ENCODE measurements at regions not wholly inside any gene's neighbourhood (a gene's known extent, or its start where the extent isn't known, plus 50 kb on each side); places are given as distances from the start of the nearest gene placed in this dataset.

DNA sequence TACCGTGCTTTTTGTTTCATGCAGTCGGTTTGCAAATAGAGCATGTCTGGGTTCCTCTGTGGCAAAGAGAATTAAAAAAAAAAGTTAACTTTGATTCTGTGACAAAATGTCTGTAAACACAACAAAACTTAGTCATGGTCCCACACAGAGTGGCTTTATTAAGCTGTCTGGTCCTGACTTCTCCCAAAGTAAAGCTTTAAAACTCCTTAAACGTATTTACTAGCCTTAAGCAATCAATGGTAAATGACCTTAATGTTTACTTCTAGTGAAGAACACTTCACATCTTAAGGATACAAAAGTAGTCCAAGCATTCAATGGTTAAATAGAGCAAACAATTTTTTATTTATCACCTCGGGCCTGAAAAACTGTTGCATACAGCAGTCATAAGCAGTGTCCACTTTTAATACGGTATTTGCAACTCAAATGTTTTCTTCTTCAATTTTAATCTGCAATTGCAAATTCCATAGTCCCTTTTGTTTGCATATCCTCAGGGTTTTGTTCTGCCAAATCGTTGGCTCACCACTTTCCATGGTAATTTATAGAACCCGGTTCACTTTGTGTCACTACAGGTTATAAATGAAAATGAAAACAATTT, 453.0 kb upstream of the MIS18BP1 start:
- Histone ChIP-seq H3K27me3 (ENCODE audit: low read depth, low read length) (no peaks in the 10 kb centered on the region), H3K4me3 (ENCODE audit: low read length) (no peak overlapping the region), H3K79me2 (ENCODE audit: low read length) (no peaks in the 10 kb centered on the region), H3K36me3 (replicated peaks; ENCODE audit: low read depth, low read length) (no peaks in the 10 kb centered on the region), H2AFZ (ENCODE audit: low read depth, low read length) (no peak overlapping the region), H3K4me2 (ENCODE audit: low read length) (no peak overlapping the region), H4K20me1 (ENCODE audit: insufficient read depth, low read length) (no peaks in the 10 kb centered on the region), H3K27ac (ENCODE audit: low read length) (no peak overlapping the region), H3K9ac (ENCODE audit: low read length) (no peak overlapping the region), H3K4me1 (ENCODE audit: low read length) (no peaks in the 10 kb centered on the region), H3K9me3 (ENCODE audit: insufficient read depth, low read length) (no peaks in the 10 kb centered on the region)
- TF ChIP-seq EZH2phosphoT487 (IDR thresholded peaks at IDR 0.05; ENCODE audit: low read depth): no peak
- TF ChIP-seq, protein P1, sequence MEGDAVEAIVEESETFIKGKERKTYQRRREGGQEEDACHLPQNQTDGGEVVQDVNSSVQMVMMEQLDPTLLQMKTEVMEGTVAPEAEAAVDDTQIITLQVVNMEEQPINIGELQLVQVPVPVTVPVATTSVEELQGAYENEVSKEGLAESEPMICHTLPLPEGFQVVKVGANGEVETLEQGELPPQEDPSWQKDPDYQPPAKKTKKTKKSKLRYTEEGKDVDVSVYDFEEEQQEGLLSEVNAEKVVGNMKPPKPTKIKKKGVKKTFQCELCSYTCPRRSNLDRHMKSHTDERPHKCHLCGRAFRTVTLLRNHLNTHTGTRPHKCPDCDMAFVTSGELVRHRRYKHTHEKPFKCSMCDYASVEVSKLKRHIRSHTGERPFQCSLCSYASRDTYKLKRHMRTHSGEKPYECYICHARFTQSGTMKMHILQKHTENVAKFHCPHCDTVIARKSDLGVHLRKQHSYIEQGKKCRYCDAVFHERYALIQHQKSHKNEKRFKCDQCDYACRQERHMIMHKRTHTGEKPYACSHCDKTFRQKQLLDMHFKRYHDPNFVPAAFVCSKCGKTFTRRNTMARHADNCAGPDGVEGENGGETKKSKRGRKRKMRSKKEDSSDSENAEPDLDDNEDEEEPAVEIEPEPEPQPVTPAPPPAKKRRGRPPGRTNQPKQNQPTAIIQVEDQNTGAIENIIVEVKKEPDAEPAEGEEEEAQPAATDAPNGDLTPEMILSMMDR (IDR thresholded peaks at IDR 0.05; ENCODE audit: low read depth, low read length): no peak

DNA sequence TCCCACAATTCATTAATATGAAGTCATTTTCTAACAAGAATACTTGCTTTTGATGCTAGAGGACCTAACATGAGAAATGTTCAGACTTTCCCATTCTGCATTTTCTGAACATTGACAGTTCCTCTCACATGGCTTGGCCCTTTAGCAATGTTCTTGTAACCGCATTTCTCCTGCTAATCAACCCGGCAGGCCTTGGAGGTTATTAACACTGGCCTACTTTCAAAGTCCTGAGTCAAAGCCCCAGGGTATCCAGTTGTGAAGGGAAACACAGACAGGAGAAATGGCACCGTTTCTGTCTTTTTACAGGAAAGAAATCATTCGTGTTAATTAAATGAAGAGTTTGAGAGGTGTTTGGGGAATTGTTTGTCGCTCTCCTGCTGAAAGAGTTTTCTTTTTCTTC, 446.5 kb upstream of the MIS18BP1 start:
- no peak overlapping the region for H3K27ac ChIP-seq (ENCODE audit: low read length)
- H4K20me1 ChIP-seq (ENCODE audit: insufficient read depth, low read length): no peaks in the 10 kb centered on the region
- H3K36me3 ChIP-seq (replicated peaks; ENCODE audit: low read depth, low read length): no peaks in the 10 kb centered on the region
- H3K4me2 ChIP-seq (ENCODE audit: low read length): no peak overlapping the region
- no peaks in the 10 kb centered on the region for H3K79me2 ChIP-seq (ENCODE audit: low read length)
- TF ChIP-seq EZH2phosphoT487 (IDR thresholded peaks at IDR 0.05; ENCODE audit: low read depth): no peak
- TF ChIP-seq, protein P1 (IDR thresholded peaks at IDR 0.05; ENCODE audit: low read depth, low read length): no peak
- no peaks in the 10 kb centered on the region for H3K27me3 ChIP-seq (ENCODE audit: low read depth, low read length)
- H2AFZ ChIP-seq (ENCODE audit: low read depth, low read length): no peak overlapping the region
- H3K4me1 ChIP-seq (ENCODE audit: low read length): no peaks in the 10 kb centered on the region
- H3K9ac ChIP-seq (ENCODE audit: low read length): no peak overlapping the region
- H3K4me3 ChIP-seq (ENCODE audit: low read length): no peak overlapping the region
- H3K9me3 ChIP-seq (ENCODE audit: insufficient read depth, low read length): no peaks in the 10 kb centered on the region

DNA sequence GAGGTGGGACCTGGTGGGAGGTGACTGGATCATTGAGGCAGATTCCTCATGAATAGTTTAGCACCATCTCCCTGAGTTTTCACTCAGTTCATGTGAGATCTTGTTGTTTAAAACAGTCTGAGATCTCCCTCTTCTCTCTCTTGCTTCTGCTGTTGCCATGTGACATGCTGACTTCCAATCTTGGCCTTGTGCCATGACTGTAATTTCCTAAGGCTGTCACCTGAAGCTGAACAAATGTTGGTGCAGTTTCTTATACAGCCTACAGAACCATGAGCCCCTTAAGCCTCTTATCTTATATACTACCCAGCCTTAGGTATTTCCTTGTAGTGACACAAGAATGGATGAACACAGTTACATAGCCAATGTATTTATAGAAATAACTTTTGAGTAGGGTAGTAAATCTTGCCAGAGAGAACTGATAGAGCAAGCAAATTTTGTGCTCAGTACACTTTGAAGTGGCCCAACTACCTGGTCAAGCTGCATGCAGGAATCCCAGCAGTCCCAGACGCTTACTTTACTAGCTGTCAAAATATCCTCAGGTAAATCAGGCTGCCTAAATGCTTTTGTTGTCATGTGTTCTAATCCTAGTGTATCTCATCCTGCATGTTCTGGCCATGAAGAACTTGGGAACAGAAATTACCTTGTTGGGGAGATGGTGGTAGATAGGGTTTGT, 445.6 kb upstream of the MIS18BP1 start:
- Histone ChIP-seq H3K4me2 (ENCODE audit: low read length) (no peak overlapping the region), H3K27ac (ENCODE audit: low read length) (no peak overlapping the region), H3K79me2 (ENCODE audit: low read length) (no peaks in the 10 kb centered on the region), H3K4me3 (ENCODE audit: low read length) (no peak overlapping the region), H2AFZ (ENCODE audit: low read depth, low read length) (no peak overlapping the region), H3K9me3 (ENCODE audit: insufficient read depth, low read length) (no peaks in the 10 kb centered on the region), H4K20me1 (ENCODE audit: insufficient read depth, low read length) (no peaks in the 10 kb centered on the region), H3K9ac (ENCODE audit: low read length) (no peak overlapping the region), H3K27me3 (ENCODE audit: low read depth, low read length) (no peaks in the 10 kb centered on the region), H3K36me3 (replicated peaks; ENCODE audit: low read depth, low read length) (no peaks in the 10 kb centered on the region), H3K4me1 (ENCODE audit: low read length) (no peaks in the 10 kb centered on the region)
- no peak for TF ChIP-seq EZH2phosphoT487 (IDR thresholded peaks at IDR 0.05; ENCODE audit: low read depth)
- TF ChIP-seq, protein P1 (IDR thresholded peaks at IDR 0.05; ENCODE audit: low read depth, low read length): no peak

DNA sequence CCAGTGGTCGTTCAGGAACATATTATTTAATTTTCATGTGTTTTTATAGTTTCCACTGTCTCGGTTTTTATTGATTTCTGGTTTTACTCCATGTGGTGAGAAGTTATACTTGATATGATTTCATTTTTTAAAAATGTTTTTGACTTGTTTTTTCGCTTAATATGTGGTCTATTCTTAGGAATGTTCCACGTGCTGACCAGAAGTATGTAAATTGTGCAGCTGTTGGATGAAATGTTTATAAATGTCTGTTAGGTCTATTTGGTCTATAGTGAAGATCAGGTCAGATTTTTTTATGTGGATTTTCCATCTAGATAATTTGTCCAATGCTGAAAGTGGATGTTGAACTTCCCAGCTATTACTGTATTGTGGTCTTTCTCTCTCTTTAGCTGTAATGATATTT, 433.8 kb upstream of the MIS18BP1 start:
- H3K9ac ChIP-seq (ENCODE audit: low read length): no peak overlapping the region
- no peak for TF ChIP-seq EZH2phosphoT487 (IDR thresholded peaks at IDR 0.05; ENCODE audit: low read depth)
- TF ChIP-seq, protein P1 (IDR thresholded peaks at IDR 0.05; ENCODE audit: low read depth, low read length): no peak
- no peaks in the 10 kb centered on the region for H3K4me1 ChIP-seq (ENCODE audit: low read length)
- H3K27me3 ChIP-seq (ENCODE audit: low read depth, low read length): no peaks in the 10 kb centered on the region
- H3K9me3 ChIP-seq (ENCODE audit: insufficient read depth, low read length): no peaks in the 10 kb centered on the region
- H3K27ac ChIP-seq (ENCODE audit: low read length): no peak overlapping the region
- no peaks in the 10 kb centered on the region for H4K20me1 ChIP-seq (ENCODE audit: insufficient read depth, low read length)
- no peak overlapping the region for H3K4me3 ChIP-seq (ENCODE audit: low read length)
- no peaks in the 10 kb centered on the region for H3K79me2 ChIP-seq (ENCODE audit: low read length)
- no peak overlapping the region for H3K4me2 ChIP-seq (ENCODE audit: low read length)
- no peaks in the 10 kb centered on the region for H3K36me3 ChIP-seq (replicated peaks; ENCODE audit: low read depth, low read length)
- no peak overlapping the region for H2AFZ ChIP-seq (ENCODE audit: low read depth, low read length)

Data from OCI-LY3 (cell line).